ENCODE measurements at regions not wholly inside any gene's neighbourhood (a gene's known extent, or its start where the extent isn't known, plus 50 kb on each side); places are given as distances from the start of the nearest gene placed in this dataset.

DNA sequence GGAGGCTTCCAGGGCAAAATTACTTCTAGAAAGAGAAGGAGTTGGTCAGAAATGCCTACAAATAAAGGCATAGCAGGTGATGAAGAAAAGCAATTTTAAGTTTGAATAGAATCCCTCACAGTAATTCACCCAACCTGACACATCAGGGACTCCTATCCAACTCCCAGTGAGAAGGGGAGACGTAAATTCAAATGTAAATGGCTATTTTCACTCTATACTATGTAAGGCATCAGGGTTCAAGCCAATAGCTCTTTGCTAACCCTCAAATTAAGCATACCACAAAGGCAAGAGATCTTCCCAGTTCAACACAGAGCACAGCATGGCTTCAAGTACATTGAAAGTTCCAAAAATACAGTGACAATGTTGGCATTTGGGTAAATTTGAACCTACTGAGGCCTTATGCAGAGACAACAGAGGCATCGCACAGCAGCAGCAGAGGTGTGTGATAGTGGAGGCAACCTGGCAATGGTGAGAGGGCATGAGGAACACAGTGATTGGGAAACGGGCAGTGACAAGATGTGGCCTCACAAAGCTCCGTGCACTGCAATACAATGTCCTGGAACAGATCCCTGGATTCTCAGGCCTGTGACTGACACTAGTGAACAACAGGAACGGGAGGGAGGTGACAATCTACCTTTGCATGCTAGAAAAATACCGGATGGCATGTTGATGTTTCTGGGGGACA, 95.7 kb downstream of the VSTM2A start:
- Histone ChIP-seq H3K9me3 (no peaks in the 10 kb centered on the region), H3K4me3 (no peak overlapping the region), H3K27ac (no peak overlapping the region), H3K27me3 (no peaks in the 10 kb centered on the region), H3K36me3 (ENCODE audit: low read depth, missing control alignments) (no peaks in the 10 kb centered on the region), H3K4me1 (no peaks in the 10 kb centered on the region)
- TF ChIP-seq POLR2A (IDR thresholded peaks at IDR 0.05): no peak
- TF ChIP-seq, protein P1, sequence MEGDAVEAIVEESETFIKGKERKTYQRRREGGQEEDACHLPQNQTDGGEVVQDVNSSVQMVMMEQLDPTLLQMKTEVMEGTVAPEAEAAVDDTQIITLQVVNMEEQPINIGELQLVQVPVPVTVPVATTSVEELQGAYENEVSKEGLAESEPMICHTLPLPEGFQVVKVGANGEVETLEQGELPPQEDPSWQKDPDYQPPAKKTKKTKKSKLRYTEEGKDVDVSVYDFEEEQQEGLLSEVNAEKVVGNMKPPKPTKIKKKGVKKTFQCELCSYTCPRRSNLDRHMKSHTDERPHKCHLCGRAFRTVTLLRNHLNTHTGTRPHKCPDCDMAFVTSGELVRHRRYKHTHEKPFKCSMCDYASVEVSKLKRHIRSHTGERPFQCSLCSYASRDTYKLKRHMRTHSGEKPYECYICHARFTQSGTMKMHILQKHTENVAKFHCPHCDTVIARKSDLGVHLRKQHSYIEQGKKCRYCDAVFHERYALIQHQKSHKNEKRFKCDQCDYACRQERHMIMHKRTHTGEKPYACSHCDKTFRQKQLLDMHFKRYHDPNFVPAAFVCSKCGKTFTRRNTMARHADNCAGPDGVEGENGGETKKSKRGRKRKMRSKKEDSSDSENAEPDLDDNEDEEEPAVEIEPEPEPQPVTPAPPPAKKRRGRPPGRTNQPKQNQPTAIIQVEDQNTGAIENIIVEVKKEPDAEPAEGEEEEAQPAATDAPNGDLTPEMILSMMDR (IDR thresholded peaks at IDR 0.05): no peak
- intact Hi-C loops (cut with DNase I; ENCODE audit: low total_unique reads): no loop called here
- no peak for DNase-seq
- WGBS, 2 donors: 79 to 83% methylated on average over 6 of the region's 6 CpGs

GRCh38 chr7:54632696-54633095, 90.5 kb downstream of the VSTM2A start:
- H3K4me3 ChIP-seq: no peak overlapping the region
- 66 to 72% methylated on average over 4 of the region's 4 CpGs for WGBS, 2 donors
- intact Hi-C loops (cut with DNase I; ENCODE audit: low total_unique reads): no loop called here
- no peak for DNase-seq
- H3K27me3 ChIP-seq: no peaks in the 10 kb centered on the region
- H3K27ac ChIP-seq: no peak overlapping the region
- no peaks in the 10 kb centered on the region for H3K4me1 ChIP-seq
- H3K9me3 ChIP-seq: no peaks in the 10 kb centered on the region
- no peaks in the 10 kb centered on the region for H3K36me3 ChIP-seq (ENCODE audit: low read depth, missing control alignments)
- TF ChIP-seq, protein P1 (IDR thresholded peaks at IDR 0.05): no peak
- no peak for TF ChIP-seq POLR2A (IDR thresholded peaks at IDR 0.05)

DNA sequence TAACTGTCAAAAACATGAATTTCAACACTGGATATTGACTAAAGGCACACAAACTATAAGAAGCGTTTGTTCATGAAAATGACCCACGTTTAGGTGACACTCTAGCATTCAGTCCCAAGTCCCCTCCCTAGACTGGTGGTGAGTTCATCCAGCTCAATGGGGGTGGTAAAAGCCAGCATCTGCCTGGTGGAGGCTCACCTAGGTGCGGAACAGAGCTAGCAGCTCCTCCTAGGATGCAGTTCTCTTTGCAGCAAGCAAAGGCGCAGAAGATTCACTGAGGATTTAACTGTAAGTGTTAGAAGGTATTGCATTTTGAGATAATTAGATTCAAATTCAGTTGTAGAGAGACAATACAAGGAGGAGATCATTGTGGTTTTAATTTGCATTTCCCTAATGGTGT, 87.6 kb downstream of the VSTM2A start:
- intact Hi-C loops (cut with DNase I; ENCODE audit: low total_unique reads): no loop called here
- no peak for DNase-seq
- no peak overlapping the region for H3K4me3 ChIP-seq
- no peaks in the 10 kb centered on the region for H3K4me1 ChIP-seq
- H3K27ac ChIP-seq: no peak overlapping the region
- no peak for TF ChIP-seq POLR2A (IDR thresholded peaks at IDR 0.05)
- TF ChIP-seq, protein P1 (IDR thresholded peaks at IDR 0.05): no peak
- no peaks in the 10 kb centered on the region for H3K9me3 ChIP-seq
- H3K27me3 ChIP-seq: no peaks in the 10 kb centered on the region
- H3K36me3 ChIP-seq (ENCODE audit: low read depth, missing control alignments): no peaks in the 10 kb centered on the region
- WGBS, 2 donors: 59 to 80% methylated on average over 4 of the region's 4 CpGs

DNA sequence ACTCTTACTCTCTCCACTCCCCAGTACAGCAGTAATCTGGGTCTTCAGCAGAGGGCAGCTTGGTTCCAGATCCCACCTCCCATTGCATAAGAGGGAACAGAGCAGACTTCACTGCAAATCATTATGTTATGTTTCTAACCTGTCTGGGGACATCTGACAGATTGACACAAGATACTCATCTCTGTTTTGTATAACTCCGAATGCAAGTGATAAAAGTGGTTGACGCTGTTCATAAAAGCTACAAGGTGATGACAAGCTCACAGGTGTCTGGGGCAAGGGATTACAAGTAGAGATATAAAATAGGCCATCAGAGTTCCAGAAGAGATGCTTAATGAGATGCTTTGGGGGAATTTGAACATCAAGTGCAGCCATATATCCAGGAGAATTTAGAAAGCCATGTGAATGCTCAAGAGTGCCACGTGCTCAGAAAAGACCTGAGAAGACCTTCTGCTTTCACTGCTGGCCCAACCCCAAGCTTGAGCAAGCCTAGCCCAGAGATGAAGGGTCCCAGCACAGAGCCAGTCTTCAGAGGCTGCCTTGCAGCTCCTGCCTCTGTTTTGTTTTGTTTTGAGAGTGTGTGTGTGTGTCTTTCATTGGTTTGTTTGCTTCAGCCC, 80.6 kb downstream of the VSTM2A start:
- TF ChIP-seq POLR2A (IDR thresholded peaks at IDR 0.05): no peak
- TF ChIP-seq, protein P1 (IDR thresholded peaks at IDR 0.05): no peak
- no peaks in the 10 kb centered on the region for H3K4me1 ChIP-seq
- DNase-seq: no peak
- 76 to 82% methylated on average over 3 of the region's 3 CpGs for WGBS, 2 donors
- H3K4me3 ChIP-seq: no peak overlapping the region
- intact Hi-C loops (cut with DNase I; ENCODE audit: low total_unique reads): no loop called here
- no peak overlapping the region for H3K27ac ChIP-seq
- H3K36me3 ChIP-seq (ENCODE audit: low read depth, missing control alignments): no peaks in the 10 kb centered on the region
- no peaks in the 10 kb centered on the region for H3K9me3 ChIP-seq
- H3K27me3 ChIP-seq: no peaks in the 10 kb centered on the region

Measured in testis (tissue), 2 donors.